ENCODE measurements at regions not wholly inside any gene's neighbourhood (a gene's known extent, or its start where the extent isn't known, plus 50 kb on each side); places are given as distances from the start of the nearest gene placed in this dataset.
A peak's percentile ranks its signal among the peaks of the same experiment; 100 is the strongest.

DNA sequence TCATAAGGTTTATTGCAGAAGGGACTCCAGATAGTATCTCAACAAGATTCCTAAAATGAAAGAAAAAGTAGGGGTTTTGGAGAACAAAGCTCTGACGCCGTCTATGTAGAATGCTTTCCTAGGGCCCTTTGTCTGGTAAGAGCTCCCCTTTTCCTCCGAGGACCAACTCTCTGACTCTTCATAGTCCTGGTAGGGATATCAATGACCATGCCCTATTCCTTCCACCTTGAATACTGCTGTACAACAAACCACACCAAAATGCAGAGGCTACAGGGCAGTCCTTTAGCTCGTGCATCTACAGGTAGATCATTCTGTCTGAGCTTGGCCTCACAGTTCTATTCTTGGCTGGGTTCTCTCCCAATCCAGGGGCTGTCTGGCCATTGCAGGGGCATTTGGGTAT lies 190.3 kb downstream of the WDR11 start:
- Mint-ChIP-seq H3K4me3 (no peak overlapping the region), H3K36me3 (ENCODE audit: low read depth) (no peaks in the 10 kb centered on the region), H3K9me3 (no peaks in the 10 kb centered on the region), H3K4me1 (no peaks in the 10 kb centered on the region), H3K27ac (no peak overlapping the region), H3K27me3 (no peaks in the 10 kb centered on the region)
- ATAC-seq (no peak), DNase-seq (no peak)

- no peak overlapping the region for H3K27ac Mint-ChIP-seq
- DNase-seq, result no peak
- H3K36me3 Mint-ChIP-seq (ENCODE audit: low read depth), result no peaks in the 10 kb centered on the region
- no peaks in the 10 kb centered on the region for H3K4me1 Mint-ChIP-seq
- no peak overlapping the region for H3K4me3 Mint-ChIP-seq
- no peaks in the 10 kb centered on the region for H3K9me3 Mint-ChIP-seq
- H3K27me3 Mint-ChIP-seq, result no peaks in the 10 kb centered on the region
- ATAC-seq, result no peak
These were observed 190.7 kb downstream of the WDR11 start for GRCh38 chr10:121041906-121042305.

GRCh38 chr10:121042342-121042741 lies 191.2 kb downstream of the WDR11 start:
- DNase-seq (no peak), ATAC-seq (no peak)
- Mint-ChIP-seq H3K36me3 (ENCODE audit: low read depth) (no peaks in the 10 kb centered on the region), H3K27ac (no peak overlapping the region), H3K27me3 (no peaks in the 10 kb centered on the region), H3K4me3 (no peak overlapping the region), H3K4me1 (no peaks in the 10 kb centered on the region), H3K9me3 (no peaks in the 10 kb centered on the region)

DNA sequence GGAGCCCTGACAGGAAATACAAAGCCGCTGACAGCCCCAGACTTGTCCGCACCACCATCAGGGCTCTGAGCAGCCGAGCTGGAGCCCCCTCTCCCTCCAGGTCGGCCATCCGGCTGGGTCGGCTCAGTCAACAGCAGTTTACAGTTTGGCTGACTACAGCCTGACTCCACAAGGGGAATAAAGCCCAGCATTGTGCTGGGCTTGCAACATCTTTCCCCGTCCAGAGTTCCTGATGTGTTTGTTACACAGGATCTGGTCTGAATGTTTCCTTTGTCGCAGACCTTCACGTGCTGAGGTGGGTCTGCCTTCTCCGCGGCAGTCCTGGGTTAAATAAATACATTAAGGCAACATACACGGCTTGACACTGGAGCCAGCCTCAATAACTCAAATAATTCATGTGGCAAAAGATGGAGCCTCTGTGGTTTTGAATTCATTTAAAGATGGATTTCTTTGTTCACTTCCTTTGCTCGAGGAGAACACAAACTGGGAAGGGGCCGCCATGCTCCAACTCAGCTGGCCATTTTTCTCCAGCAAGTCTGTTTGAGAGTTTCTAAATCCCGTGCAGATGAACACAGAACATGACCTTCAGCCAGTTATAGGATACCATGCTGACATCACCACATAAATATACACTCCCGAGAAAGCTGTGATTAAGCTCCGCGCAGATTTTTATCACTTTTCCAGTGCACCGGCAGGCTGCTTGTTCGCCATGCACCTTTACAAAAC lies 192.1 kb downstream of the WDR11 start:
- Mint-ChIP-seq H3K27ac (no peak overlapping the region), H3K36me3 (ENCODE audit: low read depth) (no peaks in the 10 kb centered on the region), H3K4me3 (no peak overlapping the region), H3K4me1 (no peaks in the 10 kb centered on the region), H3K9me3 (peaks cover 3% of the 10 kb centered on the region), H3K27me3 (no peaks in the 10 kb centered on the region)
- DNase-seq, result no peak
- no peak for ATAC-seq

GRCh38 chr10:121048749-121049148 lies 197.6 kb downstream of the WDR11 start:
- Mint-ChIP-seq H3K36me3 (ENCODE audit: low read depth) (no peaks in the 10 kb centered on the region), H3K27me3 (no peaks in the 10 kb centered on the region), H3K4me1 (no peaks in the 10 kb centered on the region), H3K9me3 (peaks cover 3% of the 10 kb centered on the region), H3K27ac (no peak overlapping the region), H3K4me3 (no peak overlapping the region)
- no peak for DNase-seq
- no peak for ATAC-seq

DNA sequence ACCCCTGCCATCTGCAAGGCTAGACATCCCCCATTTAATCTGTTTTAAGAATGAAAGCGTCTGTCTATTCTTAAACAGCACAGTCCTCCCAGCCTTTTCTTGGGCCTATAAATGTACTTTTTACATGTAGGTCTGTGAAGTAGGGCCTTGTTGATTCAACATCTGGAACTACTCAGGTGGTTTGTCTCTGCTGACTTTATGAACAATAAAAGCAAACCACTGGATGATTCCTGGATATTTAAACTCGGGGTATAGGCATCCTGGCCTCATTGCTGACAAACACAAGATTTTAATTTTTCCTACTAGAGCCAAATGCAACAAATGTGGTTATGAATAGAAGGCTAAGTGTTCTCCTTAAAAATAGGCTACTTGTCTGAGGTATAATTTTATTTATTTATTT lies 198.3 kb downstream of the WDR11 start:
- Mint-ChIP-seq H3K4me1 (no peaks in the 10 kb centered on the region), H3K27ac (no peak overlapping the region), H3K9me3 (peaks cover 3% of the 10 kb centered on the region), H3K36me3 (ENCODE audit: low read depth) (no peaks in the 10 kb centered on the region), H3K4me3 (no peak overlapping the region), H3K27me3 (no peaks in the 10 kb centered on the region)
- no peak for DNase-seq
- no peak for ATAC-seq

GRCh38 chr10:121049923-121050322 lies 198.8 kb downstream of the WDR11 start:
- H3K4me3 Mint-ChIP-seq, result no peak overlapping the region
- no peaks in the 10 kb centered on the region for H3K27me3 Mint-ChIP-seq
- H3K9me3 Mint-ChIP-seq, result peaks cover 3% of the 10 kb centered on the region
- H3K4me1 Mint-ChIP-seq, result no peaks in the 10 kb centered on the region
- DNase-seq, result no peak
- peak; percentile 57 for ATAC-seq
- no peak overlapping the region for H3K27ac Mint-ChIP-seq
- no peaks in the 10 kb centered on the region for H3K36me3 Mint-ChIP-seq (ENCODE audit: low read depth)

GRCh38 chr10:121051171-121051570 lies 200.0 kb downstream of the WDR11 start:
- Mint-ChIP-seq H3K4me1 (no peaks in the 10 kb centered on the region), H3K4me3 (no peak overlapping the region), H3K9me3 (peaks cover 3% of the 10 kb centered on the region), H3K36me3 (ENCODE audit: low read depth) (no peaks in the 10 kb centered on the region), H3K27ac (no peak overlapping the region), H3K27me3 (no peaks in the 10 kb centered on the region)
- DNase-seq, result no peak
- no peak for ATAC-seq

DNA sequence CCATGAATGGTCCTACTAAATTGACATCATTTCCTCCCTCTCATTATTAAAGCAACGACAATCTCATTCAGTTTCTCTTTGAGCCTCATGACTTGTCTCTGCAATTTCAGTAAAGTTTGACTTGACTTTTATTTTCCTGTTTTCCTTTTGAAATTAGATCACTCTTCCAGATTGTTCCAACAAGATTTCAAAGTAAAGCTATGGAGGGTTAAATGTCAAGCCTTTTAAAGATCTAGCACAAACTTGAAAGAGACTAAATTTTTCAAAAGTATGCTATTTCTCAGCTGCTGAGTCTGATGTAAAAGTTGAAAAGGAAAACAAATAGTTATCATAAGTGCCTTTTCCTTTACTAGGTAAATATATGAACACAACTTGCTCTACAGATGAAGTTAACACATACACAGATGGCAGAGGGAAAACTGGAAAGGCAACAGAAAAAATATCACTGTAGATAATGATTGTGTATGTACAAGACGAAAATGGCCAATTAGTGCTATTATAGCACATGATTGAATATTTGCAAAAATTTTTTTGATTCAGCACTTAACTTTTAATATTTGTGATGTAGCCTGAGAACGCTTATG lies 200.6 kb downstream of the WDR11 start:
- H3K9me3 Mint-ChIP-seq, result peaks cover 3% of the 10 kb centered on the region
- no peak overlapping the region for H3K4me3 Mint-ChIP-seq
- no peak for DNase-seq
- no peak overlapping the region for H3K27ac Mint-ChIP-seq
- no peaks in the 10 kb centered on the region for H3K27me3 Mint-ChIP-seq
- no peaks in the 10 kb centered on the region for H3K36me3 Mint-ChIP-seq (ENCODE audit: low read depth)
- ATAC-seq, result no peak
- no peaks in the 10 kb centered on the region for H3K4me1 Mint-ChIP-seq

GRCh38 chr10:121053151-121053550 lies 202.0 kb downstream of the WDR11 start:
- H3K27me3 Mint-ChIP-seq, result no peaks in the 10 kb centered on the region
- ATAC-seq (no peak), DNase-seq (no peak)
- no peak overlapping the region for H3K27ac Mint-ChIP-seq
- no peaks in the 10 kb centered on the region for H3K9me3 Mint-ChIP-seq
- no peaks in the 10 kb centered on the region for H3K36me3 Mint-ChIP-seq (ENCODE audit: low read depth)
- H3K4me1 Mint-ChIP-seq, result no peaks in the 10 kb centered on the region
- H3K4me3 Mint-ChIP-seq, result no peak overlapping the region

- Mint-ChIP-seq H3K9me3 (no peaks in the 10 kb centered on the region), H3K27me3 (no peaks in the 10 kb centered on the region), H3K36me3 (ENCODE audit: low read depth) (no peaks in the 10 kb centered on the region), H3K4me3 (no peak overlapping the region), H3K4me1 (no peaks in the 10 kb centered on the region), H3K27ac (no peak overlapping the region)
- ATAC-seq, result no peak
- no peak for DNase-seq
These were observed 203.7 kb downstream of the WDR11 start for GRCh38 chr10:121054874-121055273.

DNA sequence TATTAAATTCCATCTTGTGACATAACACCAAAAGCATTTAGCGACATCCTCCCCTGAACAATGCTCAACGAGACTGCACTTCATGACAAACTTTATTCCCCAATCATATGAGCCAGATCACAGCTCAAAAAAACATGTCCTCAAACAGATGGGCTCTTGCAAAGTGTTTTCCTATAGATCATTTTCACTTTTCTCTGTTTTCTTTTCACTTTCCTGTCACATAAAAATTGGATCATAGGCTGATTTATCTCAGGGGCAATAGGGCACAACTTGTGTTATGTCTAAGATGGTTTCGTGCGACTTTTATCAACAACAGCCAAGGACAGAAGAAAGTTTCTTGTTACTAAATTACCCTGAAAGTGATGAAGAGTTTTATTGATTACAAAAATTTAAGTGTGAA lies 206.1 kb downstream of the WDR11 start:
- no peaks in the 10 kb centered on the region for H3K27me3 Mint-ChIP-seq
- H3K9me3 Mint-ChIP-seq, result no peaks in the 10 kb centered on the region
- ATAC-seq (no peak), DNase-seq (no peak)
- no peak overlapping the region for H3K4me3 Mint-ChIP-seq
- H3K4me1 Mint-ChIP-seq, result no peaks in the 10 kb centered on the region
- no peak overlapping the region for H3K27ac Mint-ChIP-seq
- no peaks in the 10 kb centered on the region for H3K36me3 Mint-ChIP-seq (ENCODE audit: low read depth)

DNA sequence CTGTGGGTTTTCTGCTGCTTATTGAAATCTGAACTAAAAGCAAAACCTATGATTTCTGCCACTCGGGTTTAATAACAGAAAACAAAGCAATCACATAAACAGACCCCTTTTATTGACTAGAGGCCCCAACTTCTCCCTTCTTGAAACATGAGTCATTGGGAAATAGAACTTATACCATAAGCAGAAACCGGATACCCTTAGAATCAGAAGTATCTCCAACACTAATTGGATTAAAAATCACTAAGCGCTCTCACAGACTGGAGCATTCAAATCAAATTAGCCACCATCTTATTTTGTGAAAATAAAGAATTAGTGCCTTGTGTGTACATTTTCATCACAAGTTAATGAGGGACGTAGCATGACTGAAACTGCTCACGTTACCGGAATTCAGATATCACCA lies 206.9 kb downstream of the WDR11 start:
- H3K9me3 Mint-ChIP-seq, result no peaks in the 10 kb centered on the region
- H3K36me3 Mint-ChIP-seq (ENCODE audit: low read depth), result no peaks in the 10 kb centered on the region
- no peak overlapping the region for H3K4me3 Mint-ChIP-seq
- no peaks in the 10 kb centered on the region for H3K27me3 Mint-ChIP-seq
- no peaks in the 10 kb centered on the region for H3K4me1 Mint-ChIP-seq
- DNase-seq, result no peak
- ATAC-seq, result no peak
- H3K27ac Mint-ChIP-seq, result no peak overlapping the region

GRCh38 chr10:121059351-121059750 lies 208.2 kb downstream of the WDR11 start:
- no peaks in the 10 kb centered on the region for H3K27me3 Mint-ChIP-seq
- H3K27ac Mint-ChIP-seq, result no peak overlapping the region
- ATAC-seq, result no peak
- no peak overlapping the region for H3K4me3 Mint-ChIP-seq
- H3K9me3 Mint-ChIP-seq, result no peaks in the 10 kb centered on the region
- H3K36me3 Mint-ChIP-seq (ENCODE audit: low read depth), result no peaks in the 10 kb centered on the region
- no peaks in the 10 kb centered on the region for H3K4me1 Mint-ChIP-seq
- no peak for DNase-seq

DNA sequence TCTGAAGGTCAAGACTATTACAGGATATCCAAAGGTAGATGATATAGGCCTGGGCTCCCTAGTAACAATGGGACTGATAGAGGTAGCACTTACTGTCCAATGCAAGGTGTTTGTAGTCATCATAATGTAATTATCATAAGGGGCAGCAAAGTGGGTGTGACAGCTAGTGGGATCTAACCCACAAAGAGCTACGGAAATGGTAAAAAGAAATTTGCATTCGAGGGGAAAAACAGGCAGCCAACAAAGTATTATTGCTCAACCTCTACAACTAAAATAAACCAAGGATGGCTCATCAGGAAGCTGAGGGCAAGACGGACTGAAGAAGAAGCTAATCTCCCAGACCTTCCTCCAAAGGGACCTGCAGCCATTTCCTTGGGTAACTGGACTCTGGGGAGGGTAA lies 211.0 kb downstream of the WDR11 start:
- no peak for DNase-seq
- no peak for ATAC-seq
- H3K36me3 Mint-ChIP-seq (ENCODE audit: low read depth), result no peaks in the 10 kb centered on the region

GRCh38 chr10:121063744-121064143 lies 212.6 kb downstream of the WDR11 start:
- Mint-ChIP-seq H3K36me3 (ENCODE audit: low read depth) (no peaks in the 10 kb centered on the region), H3K4me3 (no peak overlapping the region), H3K27me3 (peaks cover 4% of the 10 kb centered on the region), H3K9me3 (no peaks in the 10 kb centered on the region), H3K27ac (no peak overlapping the region), H3K4me1 (no peaks in the 10 kb centered on the region)
- ATAC-seq (no peak), DNase-seq (no peak)

More for the DNA sequence above, 211.0 kb downstream of the WDR11 start:
- Mint-ChIP-seq H3K4me1 (no peaks in the 10 kb centered on the region), H3K9me3 (no peaks in the 10 kb centered on the region), H3K4me3 (no peak overlapping the region), H3K27me3 (no peaks in the 10 kb centered on the region), H3K27ac (no peak overlapping the region)
